ENCODE measurements at regions not wholly inside any gene's neighbourhood (a gene's known extent, or its start where the extent isn't known, plus 50 kb on each side); places are given as distances from the start of the nearest gene placed in this dataset.

DNA sequence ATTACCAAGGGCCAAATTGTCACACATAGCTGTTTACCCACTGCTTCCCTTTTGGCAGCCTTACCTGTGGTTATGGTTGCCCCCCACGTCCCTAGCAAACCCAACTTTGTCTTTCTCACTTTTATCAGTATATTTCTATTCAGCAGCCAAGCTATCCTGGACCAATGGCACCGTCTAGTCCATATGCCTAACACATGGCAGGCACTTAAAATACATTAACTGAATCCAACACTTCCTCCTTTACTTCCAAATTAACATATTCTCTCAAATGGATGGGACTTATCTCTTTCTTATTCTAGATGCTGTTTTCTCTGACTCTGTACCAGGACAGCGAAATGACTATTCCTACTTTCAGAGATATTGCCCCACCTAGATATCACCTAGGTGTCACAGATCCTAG lies 50.9 kb upstream of the SLC44A1 start:
- H3K9me3 ChIP-seq (ENCODE audit: low read length) = no peaks in the 10 kb centered on the region
- H3K4me2 ChIP-seq (ENCODE audit: low read length) = no peak overlapping the region
- no peaks in the 10 kb centered on the region for H3K27me3 ChIP-seq (ENCODE audit: insufficient read depth, low read length)
- no peaks in the 10 kb centered on the region for H3K36me3 ChIP-seq (ENCODE audit: insufficient read depth, low read length)
- H3K27ac ChIP-seq (ENCODE audit: low read depth, low read length, poor library complexity, severe bottlenecking) = no peak overlapping the region
- no peaks in the 10 kb centered on the region for H3K9me2 ChIP-seq (ENCODE audit: low read depth, low read length)
- no peak overlapping the region for H2AFZ ChIP-seq (ENCODE audit: low read length)
- no peak overlapping the region for H3K9ac ChIP-seq (ENCODE audit: low read length)
- no peaks in the 10 kb centered on the region for H3F3A ChIP-seq (ENCODE audit: insufficient read depth, low read length)
- H3K79me2 ChIP-seq (ENCODE audit: insufficient read depth, low read length) = no peaks in the 10 kb centered on the region
- H3K4me3 ChIP-seq (ENCODE audit: low read depth, low read length, poor library complexity, severe bottlenecking) = no peak overlapping the region
- TF ChIP-seq EZH2 (IDR thresholded peaks at IDR 0.05; ENCODE audit: borderline replicate concordance, low read length) = no peak
- TF ChIP-seq, protein P1, sequence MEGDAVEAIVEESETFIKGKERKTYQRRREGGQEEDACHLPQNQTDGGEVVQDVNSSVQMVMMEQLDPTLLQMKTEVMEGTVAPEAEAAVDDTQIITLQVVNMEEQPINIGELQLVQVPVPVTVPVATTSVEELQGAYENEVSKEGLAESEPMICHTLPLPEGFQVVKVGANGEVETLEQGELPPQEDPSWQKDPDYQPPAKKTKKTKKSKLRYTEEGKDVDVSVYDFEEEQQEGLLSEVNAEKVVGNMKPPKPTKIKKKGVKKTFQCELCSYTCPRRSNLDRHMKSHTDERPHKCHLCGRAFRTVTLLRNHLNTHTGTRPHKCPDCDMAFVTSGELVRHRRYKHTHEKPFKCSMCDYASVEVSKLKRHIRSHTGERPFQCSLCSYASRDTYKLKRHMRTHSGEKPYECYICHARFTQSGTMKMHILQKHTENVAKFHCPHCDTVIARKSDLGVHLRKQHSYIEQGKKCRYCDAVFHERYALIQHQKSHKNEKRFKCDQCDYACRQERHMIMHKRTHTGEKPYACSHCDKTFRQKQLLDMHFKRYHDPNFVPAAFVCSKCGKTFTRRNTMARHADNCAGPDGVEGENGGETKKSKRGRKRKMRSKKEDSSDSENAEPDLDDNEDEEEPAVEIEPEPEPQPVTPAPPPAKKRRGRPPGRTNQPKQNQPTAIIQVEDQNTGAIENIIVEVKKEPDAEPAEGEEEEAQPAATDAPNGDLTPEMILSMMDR (IDR thresholded peaks at IDR 0.05; ENCODE audit: low read length) = no peak
- H4K20me1 ChIP-seq (ENCODE audit: insufficient read depth, low read length) = no peaks in the 10 kb centered on the region
- H3K4me1 ChIP-seq (ENCODE audit: insufficient read depth, low read length, severe bottlenecking) = peaks cover 6% of the 10 kb centered on the region

DNA sequence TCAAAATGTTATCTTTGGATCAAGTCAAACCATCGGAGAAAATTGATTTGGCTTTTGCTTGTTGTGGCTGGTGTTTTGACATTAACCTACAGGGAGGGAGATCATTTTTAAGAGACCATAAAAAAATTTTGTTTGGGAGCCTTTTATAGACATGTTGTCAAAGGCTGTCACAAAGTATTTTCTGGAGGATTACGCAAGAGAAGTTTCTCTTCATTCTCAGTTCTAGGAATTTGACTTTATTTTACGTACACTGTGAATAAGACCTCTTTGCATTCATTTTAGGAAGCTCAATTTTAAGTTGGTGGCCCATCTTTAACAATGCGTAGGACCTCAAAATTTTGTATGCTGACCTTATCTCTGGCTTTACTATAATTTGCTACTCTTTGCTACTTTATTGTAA lies 50.2 kb upstream of the SLC44A1 start:
- H3K27ac ChIP-seq (ENCODE audit: low read depth, low read length, poor library complexity, severe bottlenecking) = no peak overlapping the region
- H2AFZ ChIP-seq (ENCODE audit: low read length) = no peak overlapping the region
- no peak overlapping the region for H3K9ac ChIP-seq (ENCODE audit: low read length)
- no peaks in the 10 kb centered on the region for H3K9me3 ChIP-seq (ENCODE audit: low read length)
- H3K27me3 ChIP-seq (ENCODE audit: insufficient read depth, low read length) = no peaks in the 10 kb centered on the region
- H3K36me3 ChIP-seq (ENCODE audit: insufficient read depth, low read length) = no peaks in the 10 kb centered on the region
- H3K4me2 ChIP-seq (ENCODE audit: low read length) = no peak overlapping the region
- no peaks in the 10 kb centered on the region for H3F3A ChIP-seq (ENCODE audit: insufficient read depth, low read length)
- no peak for TF ChIP-seq EZH2 (IDR thresholded peaks at IDR 0.05; ENCODE audit: borderline replicate concordance, low read length)
- TF ChIP-seq, protein P1 (IDR thresholded peaks at IDR 0.05; ENCODE audit: low read length) = no peak
- H3K4me1 ChIP-seq (ENCODE audit: insufficient read depth, low read length, severe bottlenecking) = peaks cover 6% of the 10 kb centered on the region
- H3K9me2 ChIP-seq (ENCODE audit: low read depth, low read length) = no peaks in the 10 kb centered on the region
- H3K4me3 ChIP-seq (ENCODE audit: low read depth, low read length, poor library complexity, severe bottlenecking) = no peak overlapping the region
- H3K79me2 ChIP-seq (ENCODE audit: insufficient read depth, low read length) = no peaks in the 10 kb centered on the region
- no peaks in the 10 kb centered on the region for H4K20me1 ChIP-seq (ENCODE audit: insufficient read depth, low read length)
